ENCODE measurements at regions not wholly inside any gene's neighbourhood (a gene's known extent, or its start where the extent isn't known, plus 50 kb on each side); places are given as distances from the start of the nearest gene placed in this dataset.
"Not testable (repeated sequence)": the region's sequence is repeated elsewhere in the genome, so short reads cannot be mapped to it uniquely, and the experiment has no call there.

- peak; percentile 10 for DNase-seq (ENCODE audit: low read depth)
- no peak overlapping the region for H3K4me3 ChIP-seq (ENCODE audit: low read depth, low read length)
- TF ChIP-seq CTCF (IDR thresholded peaks at IDR 0.05; ENCODE audit: insufficient read depth, low read depth, low read length) = no peak
These were observed 65.4 kb upstream of the HAND1 start for GRCh38 chr5:154543380-154543779.

GRCh38 chr5:154542581-154542980, 64.6 kb upstream of the HAND1 start:
- no peak overlapping the region for H3K4me3 ChIP-seq (ENCODE audit: low read depth, low read length)
- TF ChIP-seq CTCF (IDR thresholded peaks at IDR 0.05; ENCODE audit: insufficient read depth, low read depth, low read length) = no peak
- DNase-seq (ENCODE audit: low read depth) = no peak

GRCh38 chr5:154542000-154542399, 64.0 kb upstream of the HAND1 start:
- TF ChIP-seq CTCF (IDR thresholded peaks at IDR 0.05; ENCODE audit: insufficient read depth, low read depth, low read length) = no peak
- no peak for DNase-seq (ENCODE audit: low read depth)
- no peak overlapping the region for H3K4me3 ChIP-seq (ENCODE audit: low read depth, low read length)

- TF ChIP-seq CTCF (IDR thresholded peaks at IDR 0.05; ENCODE audit: insufficient read depth, low read depth, low read length) = no peak
- no peak overlapping the region for H3K4me3 ChIP-seq (ENCODE audit: low read depth, low read length)
- DNase-seq (ENCODE audit: low read depth) = peak; percentile 72
These were observed 63.5 kb upstream of the HAND1 start for GRCh38 chr5:154541553-154541952.

GRCh38 chr5:154540600-154540999, 62.6 kb upstream of the HAND1 start:
- H3K4me3 ChIP-seq (ENCODE audit: low read depth, low read length) = no peak overlapping the region
- DNase-seq (ENCODE audit: low read depth) = no peak
- no peak for TF ChIP-seq CTCF (IDR thresholded peaks at IDR 0.05; ENCODE audit: insufficient read depth, low read depth, low read length)

GRCh38 chr5:154538492-154538891, 60.5 kb upstream of the HAND1 start:
- no peak for DNase-seq (ENCODE audit: low read depth)
- TF ChIP-seq CTCF (IDR thresholded peaks at IDR 0.05; ENCODE audit: insufficient read depth, low read depth, low read length) = no peak
- no peak overlapping the region for H3K4me3 ChIP-seq (ENCODE audit: low read depth, low read length)

GRCh38 chr5:154536439-154536838, 58.4 kb upstream of the HAND1 start:
- H3K4me3 ChIP-seq (ENCODE audit: low read depth, low read length); DNase-seq (ENCODE audit: low read depth): not testable (repeated sequence)
